ENCODE measurements at regions not wholly inside any gene's neighbourhood (a gene's known extent, or its start where the extent isn't known, plus 50 kb on each side); places are given as distances from the start of the nearest gene placed in this dataset.

DNA sequence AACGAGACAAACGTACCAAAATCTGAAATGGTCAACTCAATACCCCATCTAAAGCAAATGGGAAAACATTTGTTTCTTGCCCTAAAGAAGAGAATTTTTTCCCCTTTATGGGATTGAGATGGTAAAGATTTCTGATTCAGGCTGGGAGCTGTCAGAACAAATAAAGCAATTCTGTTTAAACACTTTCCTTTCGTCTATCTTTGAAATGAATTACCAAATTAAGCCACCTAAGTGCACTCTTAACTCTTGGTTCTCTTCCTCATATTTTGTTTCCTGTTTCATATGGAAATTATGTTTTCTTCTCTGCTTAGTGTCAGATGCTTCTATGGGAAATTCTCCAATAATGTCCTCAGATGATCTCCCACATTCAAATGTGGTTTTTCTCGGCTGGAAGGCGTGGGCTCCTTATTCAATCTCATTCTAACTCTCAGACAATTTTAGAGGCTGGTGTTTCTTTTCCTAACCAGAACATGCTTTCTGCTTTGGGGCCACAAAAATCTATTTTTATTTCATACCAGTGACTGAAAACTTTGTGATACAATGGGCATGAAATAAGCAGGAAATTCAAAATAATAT is 50.3 kb upstream of the HPF1 start:
- no peak for DNase-seq

All from NCI-H446 (cell line).